ENCODE measurements at regions not wholly inside any gene's neighbourhood (a gene's known extent, or its start where the extent isn't known, plus 50 kb on each side); places are given as distances from the start of the nearest gene placed in this dataset.

GRCh38 chr3:78066287-78066686 lies 1026.4 kb downstream of the ROBO2 start:
- TF ChIP-seq CTCF (IDR thresholded peaks at IDR 0.05 in 8 of 11, conservative IDR thresholded peaks at IDR 0.05 in 3 of 11) = no peak
- no peak for TF ChIP-seq POLR2A (IDR thresholded peaks at IDR 0.05)
